H9 (cell line): ENCODE measurements at regions not wholly inside any gene's neighbourhood (a gene's known extent, or its start where the extent isn't known, plus 50 kb on each side); places are given as distances from the start of the nearest gene placed in this dataset.

Experiments
- DNase-seq: peaks from one replicate; pipeline ENCODE4 v3.0.0-alpha.2; 2017
- H2AFZ ChIP-seq: one replicate; pipeline ENCODE4 v1.6.1; 2013; ENCODE audit warnings: mild to moderate bottlenecking, low read length, control low read depth, moderate library complexity
- H2AK5ac ChIP-seq: 2 replicates; pipeline ENCODE4 v1.6.1; 2013; ENCODE audit warnings: low read length, control low read depth, mixed read lengths; ENCODE audit not compliant: insufficient read length
- H2BK120ac ChIP-seq: one replicate; pipeline ENCODE4 v1.6.1; 2013; ENCODE audit warnings: low read depth, mild to moderate bottlenecking, low read length, control low read depth, inconsistent platforms; ENCODE audit not compliant: poor library complexity, severe bottlenecking
- H2BK12ac ChIP-seq: 2 replicates; pipeline ENCODE4 v1.6.1; 2013; ENCODE audit warnings: low read length, control low read depth, mixed read lengths, low read depth; ENCODE audit not compliant: insufficient read length
- H2BK15ac ChIP-seq: 2 replicates; pipeline ENCODE4 v1.6.1; 2013; ENCODE audit warnings: low read depth, low read length, control low read depth
- H2BK20ac ChIP-seq: one replicate; pipeline ENCODE4 v1.6.1; 2013; ENCODE audit warnings: low read depth, mild to moderate bottlenecking, low read length, control low read depth, inconsistent platforms; ENCODE audit not compliant: poor library complexity, severe bottlenecking
- H2BK5ac ChIP-seq: 2 replicates; pipeline ENCODE4 v1.6.1; 2013; ENCODE audit warnings: low read length, control low read depth, mixed read lengths; ENCODE audit not compliant: insufficient read length
- H3K14ac ChIP-seq: 2 replicates; pipeline ENCODE4 v1.6.1; 2013; ENCODE audit warnings: low read length, control low read depth; ENCODE audit not compliant: insufficient read depth
- H3K18ac ChIP-seq: 2 replicates; pipeline ENCODE4 v1.6.1; 2013; ENCODE audit warnings: low read depth, mild to moderate bottlenecking, mixed read lengths, low read length, control low read depth; ENCODE audit not compliant: insufficient read length
- H3K23ac ChIP-seq: 2 replicates; pipeline ENCODE4 v1.6.1; 2013; ENCODE audit warnings: low read length, control low read depth, mixed read lengths, low read depth; ENCODE audit not compliant: insufficient read length
- H3K23me2 ChIP-seq: 2 replicates; pipeline ENCODE4 v1.6.1; 2013; ENCODE audit warnings: low read depth, mild to moderate bottlenecking, mixed read lengths, low read length, control low read depth; ENCODE audit not compliant: insufficient read length, poor library complexity, severe bottlenecking
- H3K27ac ChIP-seq: 2 replicates; pipeline ENCODE4 v1.5.1; 2013; ENCODE audit warnings: low read length, control low read depth, mixed read lengths, low read depth; ENCODE audit not compliant: insufficient read length
- H3K27me3 ChIP-seq: 2 replicates; pipeline ENCODE4 v1.6.1; 2013; ENCODE audit warnings: low read length, control low read depth, inconsistent platforms; ENCODE audit not compliant: insufficient read depth
- H3K4ac ChIP-seq: 2 replicates; pipeline ENCODE4 v1.6.1; 2013; ENCODE audit warnings: low read depth, mild to moderate bottlenecking, control low read depth, inconsistent platforms, low read length, moderate library complexity
- H3K4me1 ChIP-seq: 2 replicates; pipeline ENCODE4 v1.6.1; 2013; ENCODE audit warnings: low read length, control low read depth, inconsistent platforms; ENCODE audit not compliant: insufficient read depth
- H3K4me2 ChIP-seq: 2 replicates; pipeline ENCODE4 v1.6.1; 2013; ENCODE audit warnings: low read length, control low read depth, mixed read lengths; ENCODE audit not compliant: insufficient read length, insufficient read depth
- H3K56ac ChIP-seq: 2 replicates; pipeline ENCODE4 v1.6.1; 2013; ENCODE audit warnings: low read depth, mild to moderate bottlenecking, mixed read lengths, low read length, control low read depth; ENCODE audit not compliant: insufficient read length
- H3K79me1 ChIP-seq: 2 replicates; pipeline ENCODE4 v1.6.1; 2013; ENCODE audit warnings: low read depth, mild to moderate bottlenecking, moderate library complexity, low read length, control low read depth, inconsistent platforms; ENCODE audit not compliant: insufficient read depth, poor library complexity, severe bottlenecking
- H3K79me2 ChIP-seq: 2 replicates; pipeline ENCODE4 v1.6.1; 2013; ENCODE audit warnings: low read length, control low read depth, inconsistent platforms; ENCODE audit not compliant: insufficient read depth
- H3K9ac ChIP-seq: 2 replicates; pipeline ENCODE4 v1.6.1; 2013; ENCODE audit warnings: low read length, control low read depth, mixed read lengths; ENCODE audit not compliant: insufficient read length; ENCODE audit errors: extremely low read depth
- H3K9me3 ChIP-seq: one replicate; pipeline ENCODE4 v1.6.1; 2013; ENCODE audit warnings: low read depth, low read length, inconsistent platforms; ENCODE audit not compliant: control insufficient read depth
- H3T11ph ChIP-seq: one replicate; pipeline ENCODE4 v1.6.1; 2013; ENCODE audit warnings: mild to moderate bottlenecking, low read length, control low read depth, inconsistent platforms
- H4K20me1 ChIP-seq: one replicate; pipeline ENCODE4 v1.6.1; 2013; ENCODE audit not compliant: control insufficient read depth, insufficient read length, insufficient read depth
- H4K5ac ChIP-seq: 2 replicates; pipeline ENCODE4 v1.6.1; 2013; ENCODE audit warnings: low read depth, mild to moderate bottlenecking, mixed read lengths, low read length, control low read depth; ENCODE audit not compliant: insufficient read length
- H4K8ac ChIP-seq: replicated peaks from 2 replicates; pipeline ENCODE4 v1.6.1; 2013; ENCODE audit warnings: low read length, control low read depth, mixed read lengths, low read depth; ENCODE audit not compliant: insufficient read length
- H4K91ac ChIP-seq: 2 replicates; pipeline ENCODE4 v1.6.1; 2013; ENCODE audit warnings: low read depth, mild to moderate bottlenecking, moderate library complexity, mixed read lengths, low read length, control low read depth; ENCODE audit not compliant: insufficient read length
- H3K27ac Mint-ChIP-seq, 3 experiments: 2 replicates in 2 of 3; 3 replicates in 1 of 3; pipeline ENCODE4 v1.8.0; 2020 to 2021; ENCODE audit warnings: mixed read lengths in 3 of 3, mild to moderate bottlenecking in 1 of 3, moderate library complexity in 1 of 3
- H3K27me3 Mint-ChIP-seq: 2 replicates; pipeline ENCODE4 v1.8.0; 2021; ENCODE audit warnings: low read depth, mild to moderate bottlenecking, moderate library complexity, mixed read lengths
- H3K36me3 Mint-ChIP-seq, 3 experiments: 2 replicates in 2 of 3; 3 replicates in 1 of 3; pipeline ENCODE4 v1.8.0; 2020 to 2021; ENCODE audit warnings: low read depth in 3 of 3, mixed read lengths in 3 of 3; ENCODE audit not compliant: insufficient read depth in 1 of 3
- H3K4me1 Mint-ChIP-seq, 2 experiments: 2 replicates each; pipeline ENCODE4 v1.8.0; 2020; ENCODE audit warnings: mixed read lengths in 2 of 2
- H3K4me3 Mint-ChIP-seq, 2 experiments: 2 replicates in 1 of 2; 3 replicates in 1 of 2; pipeline ENCODE4 v1.8.0; 2020 to 2021; ENCODE audit warnings: mild to moderate bottlenecking in 2 of 2, mixed read lengths in 2 of 2, moderate library complexity in 1 of 2
- H3K9me3 Mint-ChIP-seq, 2 experiments: 2 replicates in 1 of 2; 3 replicates in 1 of 2; pipeline ENCODE4 v1.8.0; 2020; ENCODE audit warnings: mild to moderate bottlenecking in 2 of 2, mixed read lengths in 2 of 2, moderate library complexity in 1 of 2
- CTCF ChIP-seq: fragments of 200-600 bp; sonication (generic); conservative IDR thresholded peaks from 3 replicates; pipeline ENCODE4 v1.8.0; 2021; ENCODE audit warnings: antibody characterized with exemption, mild to moderate bottlenecking
- WGBS: extraction: QIAGEN DNeasy Blood & Tissue Kit; methylation state at CpG from one replicate; pipeline ENCODE4 v1.1.7; 2013; ENCODE audit warnings: missing lambda C conversion rate, low lambda C conversion rate, mixed read lengths; ENCODE audit not compliant: insufficient read length; ENCODE audit errors: extremely low coverage; 5-methylcytosine and 5-hydroxymethylcytosine counted together

DNA sequence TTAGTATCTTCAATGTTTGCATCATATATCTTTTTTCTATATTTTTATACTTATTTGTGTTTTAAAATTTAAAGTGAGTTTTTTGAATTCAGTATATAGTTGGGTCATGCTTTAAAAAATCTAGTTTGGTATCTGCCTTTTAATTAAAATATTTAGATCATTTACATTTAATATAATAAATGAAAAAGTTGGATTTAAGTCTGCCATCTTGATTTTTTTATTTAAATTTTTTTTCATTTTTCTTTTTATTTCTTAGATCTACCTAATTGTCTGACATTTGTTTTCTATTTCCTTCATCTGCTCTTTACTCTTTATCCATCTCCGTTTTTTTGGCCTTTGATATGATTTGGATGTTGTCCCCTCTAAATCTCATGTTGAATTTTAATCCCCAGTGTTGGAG lies 50.0 kb upstream of the N4BP1 start:
- no peak overlapping the region for H3T11ph ChIP-seq
- TF ChIP-seq CTCF, result no peak
- no peak overlapping the region for H2BK12ac ChIP-seq
- H3K9me3 ChIP-seq, result no peaks in the 10 kb centered on the region
- H4K8ac ChIP-seq, result no peak overlapping the region
- no peak overlapping the region for H3K9ac ChIP-seq
- H3K27me3 ChIP-seq, result no peaks in the 10 kb centered on the region
- H4K5ac ChIP-seq, result no peak overlapping the region
- H3K4me1 ChIP-seq, result no peaks in the 10 kb centered on the region
- no peaks in the 10 kb centered on the region for H3K23me2 ChIP-seq
- H3K56ac ChIP-seq, result no peak overlapping the region
- H3K18ac ChIP-seq, result no peak overlapping the region
- no peak overlapping the region for H4K91ac ChIP-seq
- H3K4ac ChIP-seq, result no peak overlapping the region
- peaks cover 5% of the 10 kb centered on the region for H3K27me3 Mint-ChIP-seq
- H3K27ac ChIP-seq, result no peak overlapping the region
- H3K9me3 Mint-ChIP-seq, result peaks cover 32 to 33% of the 10 kb centered on the region in 2 experiments
- no peak overlapping the region for H2BK120ac ChIP-seq
- no peak overlapping the region for H2AFZ ChIP-seq
- H2BK5ac ChIP-seq, result no peak overlapping the region
- no peak overlapping the region for H2BK15ac ChIP-seq
- H3K4me2 ChIP-seq, result no peak overlapping the region
- no peak overlapping the region for H2AK5ac ChIP-seq
- no peak overlapping the region for H3K4me3 Mint-ChIP-seq
- no peaks in the 10 kb centered on the region for H3K79me2 ChIP-seq
- peaks cover 2 to 8% (median 8%) of the 10 kb centered on the region in 3 experiments; a peak in 5 of 7 replicates for H3K36me3 Mint-ChIP-seq
- WGBS, result no CpG with 5 or more reads among the region's 1 CpG
- no peak overlapping the region for H2BK20ac ChIP-seq
- H3K4me1 Mint-ChIP-seq, result no peaks in the 10 kb centered on the region
- no peak overlapping the region for H3K27ac Mint-ChIP-seq
- H3K14ac ChIP-seq, result no peak overlapping the region
- no peak overlapping the region for H3K23ac ChIP-seq
- no peaks in the 10 kb centered on the region for H4K20me1 ChIP-seq
- no peaks in the 10 kb centered on the region for H3K79me1 ChIP-seq
- DNase-seq, result no peak
